ENCODE measurements at regions not wholly inside any gene's neighbourhood (a gene's known extent, or its start where the extent isn't known, plus 50 kb on each side); places are given as distances from the start of the nearest gene placed in this dataset.

DNA sequence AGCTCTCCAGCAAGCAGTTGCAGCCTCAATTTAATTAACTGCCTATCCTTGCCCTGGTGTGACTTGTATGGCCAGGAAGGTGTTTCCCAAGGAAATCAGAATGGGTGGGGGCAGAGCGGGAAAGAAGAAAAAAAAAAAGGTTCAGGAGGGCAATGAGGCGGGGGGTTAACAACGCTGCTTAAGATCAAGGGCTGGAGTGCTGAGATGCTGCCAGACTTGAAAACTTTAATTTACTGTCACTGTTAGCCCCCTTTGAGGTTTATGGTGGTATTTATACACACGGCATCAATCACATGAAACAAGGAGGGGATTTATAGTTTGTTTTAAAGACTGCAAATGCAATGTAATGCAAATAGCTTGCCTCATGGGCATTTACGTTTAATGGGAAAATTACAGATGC lies 319.4 kb upstream of the NR2F2 start:
- no peak for DNase-seq

DNA sequence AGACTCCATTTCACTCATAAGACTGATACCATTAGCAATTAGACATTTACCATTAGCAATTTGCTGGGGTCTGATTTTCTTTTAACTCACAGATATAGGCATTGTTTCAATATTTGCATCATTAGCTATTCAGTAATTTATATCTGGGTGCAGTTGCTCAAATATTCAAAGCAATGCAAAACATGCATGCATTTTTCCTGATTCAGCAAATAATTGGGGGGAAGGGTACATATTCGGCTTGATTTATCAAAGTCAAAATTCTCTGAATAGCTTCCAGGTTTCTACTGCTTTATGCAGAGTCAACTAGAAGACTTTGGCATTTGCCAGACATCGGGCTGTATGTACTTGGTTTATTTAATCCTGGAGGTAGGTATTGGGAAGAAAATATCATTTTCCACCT lies 315.6 kb upstream of the NR2F2 start:
- no peak for DNase-seq

DNA sequence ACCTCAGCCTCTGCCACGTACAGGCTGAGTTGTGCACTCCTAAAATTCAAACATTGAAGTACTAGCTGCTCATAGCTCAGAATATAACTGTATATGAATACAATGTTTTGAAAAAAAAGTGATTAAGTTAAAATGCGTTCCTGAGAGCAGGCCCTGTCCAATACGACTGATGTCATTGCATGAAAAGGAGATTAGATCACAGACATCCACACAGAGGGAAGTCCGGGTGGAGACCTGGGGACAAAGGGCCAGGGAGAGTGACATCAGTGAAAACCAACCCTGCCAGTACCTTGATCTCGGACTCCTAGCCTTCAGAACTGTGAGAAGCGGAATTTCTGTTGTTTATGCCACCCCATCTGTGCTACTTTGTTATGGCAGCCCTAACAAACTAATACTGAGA lies 311.4 kb upstream of the NR2F2 start:
- DNase-seq, result no peak

DNA sequence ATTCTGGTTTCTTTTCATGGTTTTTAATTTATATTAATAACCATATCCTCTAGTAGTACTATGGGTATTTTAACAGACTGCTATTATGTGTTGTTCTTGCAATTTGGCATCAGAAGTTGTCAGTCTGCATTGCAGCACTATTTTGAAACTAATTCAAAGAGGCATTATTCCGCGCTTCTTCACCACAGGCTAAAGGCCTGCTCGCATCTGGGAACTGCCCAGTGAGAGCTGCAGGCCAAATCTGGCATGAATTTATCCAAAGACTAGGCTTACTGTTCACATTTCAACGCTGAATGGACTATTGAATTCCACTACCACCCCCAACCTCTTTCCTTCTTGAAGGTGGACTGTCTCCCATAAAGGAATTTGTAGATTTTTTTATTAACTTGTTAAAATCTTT lies 310.4 kb upstream of the NR2F2 start:
- DNase-seq, result no peak

GRCh38 chr15:96020797-96021196 lies 309.7 kb upstream of the NR2F2 start:
- DNase-seq, result no peak

GRCh38 chr15:96023081-96023480 lies 307.4 kb upstream of the NR2F2 start:
- no peak for DNase-seq

- no peak for DNase-seq
Measured at GRCh38 chr15:96027501-96027900, 303.0 kb upstream of the NR2F2 start.

DNA sequence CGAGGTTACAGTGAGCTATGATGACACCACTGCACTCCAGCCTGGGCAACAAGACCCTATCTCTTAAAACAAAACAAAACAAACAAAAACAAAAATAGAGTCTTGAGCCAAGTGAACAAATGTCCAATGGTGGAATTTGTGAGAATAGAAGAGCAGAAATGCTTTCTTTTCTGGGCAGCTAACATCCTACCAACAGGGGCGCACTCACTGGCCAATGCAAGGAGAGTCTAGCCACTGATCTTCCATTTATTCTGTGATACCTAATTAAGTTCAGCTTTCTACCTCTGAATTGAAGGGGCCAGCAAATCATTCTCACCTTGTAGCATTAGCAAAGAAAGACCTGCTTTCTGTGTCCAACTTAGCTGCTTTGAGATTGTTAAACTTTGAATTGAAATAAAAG lies 301.9 kb upstream of the NR2F2 start:
- no peak for DNase-seq

GRCh38 chr15:96029172-96029571 lies 301.3 kb upstream of the NR2F2 start:
- no peak for DNase-seq

DNA sequence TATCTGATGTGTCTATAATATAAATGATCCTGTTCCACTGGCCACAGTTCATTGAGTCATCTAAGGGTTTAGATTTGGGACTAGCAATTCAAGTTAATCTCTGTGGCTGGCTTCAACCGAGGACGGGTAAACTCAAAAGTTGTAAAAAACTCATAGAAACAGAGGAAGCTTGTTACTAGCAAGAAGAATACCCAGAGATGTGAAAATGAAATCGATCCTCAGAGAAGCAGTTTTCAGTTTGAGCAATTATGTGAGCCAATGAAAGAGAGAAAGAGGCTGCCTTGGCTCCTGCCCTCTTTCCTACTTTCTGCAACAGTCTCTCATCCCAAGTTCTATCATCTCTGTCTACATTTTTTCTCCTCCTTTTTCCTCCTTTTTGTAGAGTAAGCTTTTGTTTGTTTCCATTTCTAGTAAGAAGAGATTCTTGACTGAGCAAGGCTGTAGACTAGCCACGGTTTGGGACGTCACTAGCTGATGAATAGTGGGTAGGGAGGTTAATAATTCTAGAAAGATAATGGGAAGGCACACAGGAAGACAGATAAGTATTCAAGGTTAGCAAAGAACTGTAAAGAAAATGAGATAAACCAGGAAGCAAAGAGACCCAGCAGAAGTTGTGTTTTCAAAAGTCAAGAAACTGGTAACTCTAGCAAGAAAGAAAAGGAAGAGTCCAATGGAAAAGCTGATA lies 298.9 kb upstream of the NR2F2 start:
- no peak for DNase-seq

- DNase-seq, result no peak
Measured at GRCh38 chr15:96035091-96035490, 295.4 kb upstream of the NR2F2 start.

DNA sequence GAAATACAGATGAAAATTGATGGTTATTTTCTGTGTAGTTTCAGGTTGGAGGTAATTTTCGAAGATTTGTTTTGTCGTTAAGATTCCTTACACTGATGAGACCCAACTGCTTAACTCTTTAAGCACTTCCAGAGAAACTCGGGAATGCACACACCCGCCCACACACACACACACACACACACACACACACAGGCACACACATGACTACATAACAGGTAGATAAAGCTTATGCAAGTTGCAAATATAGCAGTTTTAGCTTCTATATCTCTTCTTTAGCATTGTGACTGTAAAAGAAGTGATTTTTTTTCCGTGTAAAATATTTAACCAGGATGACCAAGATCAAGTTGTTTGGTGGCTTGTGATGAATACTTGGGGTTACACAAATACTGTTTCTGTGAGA lies 294.9 kb upstream of the NR2F2 start:
- no peak for DNase-seq

DNA sequence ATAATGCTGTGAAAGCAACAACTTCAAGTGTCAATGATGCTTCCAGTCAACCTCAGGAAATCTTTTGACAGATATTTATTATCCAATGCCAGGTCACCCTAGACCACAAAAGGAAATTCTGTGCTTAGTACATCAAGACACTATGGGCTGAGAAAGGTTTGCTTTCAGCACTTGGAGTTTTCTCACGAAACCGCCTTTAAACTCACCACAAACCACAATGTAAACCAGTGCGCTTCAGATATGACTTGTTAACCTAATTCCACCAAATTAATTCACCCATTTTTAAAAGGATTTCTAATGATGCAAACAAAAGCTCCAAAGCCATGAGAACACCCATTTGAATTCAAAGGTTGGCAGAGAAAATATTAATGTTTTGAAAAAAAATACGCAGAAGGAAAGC lies 292.9 kb upstream of the NR2F2 start:
- DNase-seq, result no peak

DNA sequence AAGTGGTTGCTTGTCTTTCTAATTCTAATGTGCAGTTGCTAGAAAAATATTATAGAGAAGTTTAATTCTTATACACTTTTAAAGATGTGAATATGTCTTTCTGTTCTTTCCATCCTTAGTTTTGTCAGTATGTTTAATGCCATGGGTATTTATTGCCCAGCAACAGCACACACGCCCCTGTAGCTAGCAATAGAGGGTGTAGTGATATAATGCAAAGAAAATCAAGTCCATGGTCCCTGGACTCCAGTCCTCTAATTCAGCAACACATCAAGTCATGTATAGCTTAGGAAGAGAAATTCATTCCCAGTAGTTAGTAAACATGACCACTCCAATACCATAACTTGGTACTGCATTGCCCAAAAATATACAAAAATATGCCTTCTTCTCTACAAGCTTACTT lies 292.4 kb upstream of the NR2F2 start:
- DNase-seq, result no peak

DNA sequence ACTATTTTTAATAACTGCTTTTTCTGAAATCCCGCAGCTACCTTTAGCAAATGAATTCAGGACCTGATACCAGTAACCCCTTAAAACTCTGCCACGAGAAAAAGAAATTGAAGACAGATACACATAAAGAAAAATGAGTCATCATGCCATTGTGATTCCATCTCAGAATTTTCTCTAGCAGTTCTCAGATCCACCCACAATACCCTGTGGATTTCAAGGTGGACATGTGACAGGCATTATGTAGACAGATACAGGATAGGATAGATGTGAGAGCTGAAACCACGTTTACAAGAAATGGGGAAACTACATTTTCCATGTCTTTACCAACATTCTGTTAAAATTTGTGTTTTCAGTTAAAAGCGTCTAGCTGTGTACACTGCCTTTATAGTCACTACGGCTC lies 291.9 kb upstream of the NR2F2 start:
- DNase-seq, result no peak

- DNase-seq, result no peak
Measured at GRCh38 chr15:96041982-96042733, 288.3 kb upstream of the NR2F2 start.

- no peak for DNase-seq
Measured at GRCh38 chr15:96042734-96043224, 287.7 kb upstream of the NR2F2 start.

DNA sequence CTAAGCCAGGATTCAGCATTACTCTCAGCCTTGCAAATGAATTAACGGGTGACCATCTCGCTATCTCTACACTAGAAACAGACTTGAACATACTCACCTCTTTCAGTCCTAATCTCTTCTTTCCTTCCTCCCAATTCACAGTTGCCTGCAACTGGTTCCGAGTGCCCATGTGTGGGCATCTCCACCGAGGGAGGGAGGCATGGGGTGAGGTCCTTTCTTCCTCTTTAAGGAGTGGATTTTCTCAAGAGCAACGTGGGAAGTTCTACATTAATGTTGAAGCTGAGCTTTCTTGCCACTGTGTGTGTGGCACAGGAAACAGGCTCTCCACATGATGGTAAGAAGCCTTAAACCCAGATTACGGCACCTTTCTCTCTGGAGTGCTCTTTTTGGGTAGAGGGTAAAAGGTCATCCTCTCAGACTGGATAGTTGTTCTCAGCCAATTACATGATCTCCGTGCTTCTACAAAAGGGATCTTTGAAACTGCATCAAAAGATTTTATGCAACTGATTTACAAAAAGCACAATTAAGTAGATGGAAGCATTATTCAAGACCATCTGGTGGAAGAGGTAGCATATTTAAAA lies 286.8 kb upstream of the NR2F2 start:
- DNase-seq, result no peak

DNA sequence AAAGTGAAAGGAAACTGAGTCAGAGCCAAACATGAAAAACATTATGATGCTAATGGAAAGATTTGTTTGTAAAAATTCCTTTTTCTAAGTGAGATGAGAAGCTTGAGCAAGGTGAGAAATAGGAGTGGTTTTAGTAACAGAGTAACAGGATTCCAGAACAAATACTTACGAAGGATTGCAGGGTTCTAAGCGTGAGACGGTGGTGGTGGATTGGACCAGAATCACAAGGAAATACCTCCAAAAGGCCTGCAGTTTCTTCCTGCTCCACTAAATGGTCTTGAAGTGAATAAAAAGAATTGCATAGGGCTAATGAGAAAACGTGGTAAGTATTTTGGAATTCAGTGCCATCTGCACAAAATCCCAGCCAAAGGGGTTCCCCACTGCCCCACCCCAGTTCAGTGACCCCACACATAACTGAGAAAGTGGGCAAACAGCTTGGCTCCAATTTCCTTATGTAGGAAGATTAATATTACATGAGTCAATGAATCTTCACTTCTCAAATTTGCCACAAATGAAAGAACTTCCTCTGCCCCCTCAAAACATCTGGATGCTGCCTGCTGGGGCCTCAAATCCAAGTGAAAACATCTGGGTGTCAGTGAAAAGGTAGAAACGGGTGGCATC lies 283.8 kb upstream of the NR2F2 start:
- no peak for DNase-seq

- no peak for DNase-seq
Measured at GRCh38 chr15:96047255-96047931, 283.1 kb upstream of the NR2F2 start.

- no peak for DNase-seq
Measured at GRCh38 chr15:96049323-96049722, 281.2 kb upstream of the NR2F2 start.

DNA sequence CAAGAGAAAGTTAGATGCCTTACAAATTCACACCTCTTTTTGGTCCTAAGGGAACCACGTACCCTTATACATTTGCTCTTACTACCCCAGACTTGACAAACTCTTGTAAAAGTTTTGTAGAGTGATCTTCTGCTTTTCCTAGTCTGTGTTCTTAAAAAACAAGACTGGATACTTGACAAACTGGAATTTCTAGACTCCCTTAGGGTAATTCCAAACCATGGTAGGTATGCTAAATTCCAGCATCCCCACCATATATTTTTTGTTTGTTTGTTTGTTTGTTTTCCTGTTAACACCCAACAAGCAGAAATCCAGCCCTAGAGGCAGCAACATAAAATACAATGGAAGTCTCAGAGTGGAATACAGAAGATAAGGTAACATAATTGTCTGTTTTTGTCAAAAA lies 280.7 kb upstream of the NR2F2 start:
- DNase-seq, result no peak

DNA sequence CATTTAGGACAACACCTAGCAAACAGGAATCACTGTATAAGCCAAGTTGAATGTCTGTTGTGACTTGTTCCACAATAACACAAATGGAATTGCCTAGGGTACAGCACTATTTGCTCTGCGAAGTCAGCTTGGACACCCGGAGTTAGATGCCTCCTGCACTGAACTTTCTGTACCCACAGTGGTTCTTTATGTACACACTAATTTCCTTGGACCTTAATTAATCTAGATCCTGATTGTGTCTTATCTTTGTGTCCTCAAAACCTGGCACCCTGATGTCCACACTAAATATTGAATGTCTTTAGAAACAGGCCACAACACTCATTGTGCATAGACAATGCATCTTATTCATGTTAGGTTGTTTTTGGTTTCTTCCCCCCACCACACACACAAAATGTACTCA lies 278.9 kb upstream of the NR2F2 start:
- DNase-seq, result no peak
